Astrocyte of the cerebellum (primary cell): ENCODE measurements at regions not wholly inside any gene's neighbourhood (a gene's known extent, or its start where the extent isn't known, plus 50 kb on each side); places are given as distances from the start of the nearest gene placed in this dataset.

Experiments used
- DNase-seq: peaks from one replicate; pipeline ENCODE4 v3.0.0-alpha.2; 2011; ENCODE audit warnings: low read depth
- H3K4me3 ChIP-seq: 2 replicates; pipeline ENCODE4 v1.5.1; 2011; ENCODE audit warnings: mild to moderate bottlenecking, low read depth, low read length, moderate library complexity
- CTCF ChIP-seq: IDR thresholded peaks from 2 replicates; pipeline ENCODE4 v1.5.1; 2012; ENCODE audit warnings: low read length, low read depth, moderate library complexity, mild to moderate bottlenecking; ENCODE audit errors: missing control alignments
- in situ Hi-C: cut with HindIII; loops from 2 replicates; pipeline ENCODE4 v1.10.0; 2017; ENCODE audit warnings: low sequenced_read_pairs

GRCh38 chr6:48983377-48983776 is 479.7 kb downstream of the MMUT start:
- in situ Hi-C loops, result no loop called here
- no peak for TF ChIP-seq CTCF
- no peak overlapping the region for H3K4me3 ChIP-seq
- DNase-seq, result no peak

DNA sequence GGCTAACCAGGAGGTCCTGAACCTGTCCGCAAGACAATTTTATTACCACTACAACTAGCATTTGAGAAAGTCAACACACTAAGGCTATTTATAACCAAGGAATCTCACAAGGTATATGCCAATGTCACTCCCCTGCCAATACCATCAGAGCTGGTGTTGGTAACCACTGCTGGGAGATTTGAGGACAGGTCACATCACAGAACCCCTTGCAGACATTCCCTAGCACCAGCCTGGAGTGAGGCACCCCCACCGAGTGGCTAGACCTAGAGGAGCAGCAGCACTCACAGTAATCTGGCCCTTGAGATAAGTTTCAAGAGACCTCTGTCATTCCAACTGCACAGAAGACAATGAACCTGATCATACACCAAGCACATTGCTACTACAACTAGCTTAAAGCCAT is 483.2 kb downstream of the MMUT start:
- DNase-seq, result no peak
- in situ Hi-C loops, result no loop called here
- H3K4me3 ChIP-seq, result no peak overlapping the region
- TF ChIP-seq CTCF, result no peak

DNA sequence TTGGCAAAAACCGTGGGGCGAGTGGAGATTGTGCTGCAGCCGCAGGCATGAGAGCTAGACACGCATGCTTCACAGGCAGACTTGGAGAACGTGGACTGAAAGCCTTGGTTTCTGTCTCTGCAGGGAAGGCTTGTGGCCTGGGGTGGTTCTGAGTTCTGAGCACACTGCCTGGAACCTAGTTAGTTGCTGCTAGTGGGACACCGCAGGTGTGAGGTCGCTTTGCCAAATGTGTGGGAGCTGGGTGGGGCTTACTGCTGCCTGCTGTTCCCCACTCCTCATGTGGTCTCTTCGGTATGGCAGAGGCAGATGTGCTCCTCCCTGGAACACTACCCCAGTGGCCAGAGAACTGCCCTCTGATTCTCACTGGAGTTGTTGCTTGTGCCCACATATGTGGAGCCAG is 484.0 kb downstream of the MMUT start:
- in situ Hi-C loops, result no loop called here
- H3K4me3 ChIP-seq, result no peak overlapping the region
- TF ChIP-seq CTCF, result no peak
- DNase-seq, result no peak

DNA sequence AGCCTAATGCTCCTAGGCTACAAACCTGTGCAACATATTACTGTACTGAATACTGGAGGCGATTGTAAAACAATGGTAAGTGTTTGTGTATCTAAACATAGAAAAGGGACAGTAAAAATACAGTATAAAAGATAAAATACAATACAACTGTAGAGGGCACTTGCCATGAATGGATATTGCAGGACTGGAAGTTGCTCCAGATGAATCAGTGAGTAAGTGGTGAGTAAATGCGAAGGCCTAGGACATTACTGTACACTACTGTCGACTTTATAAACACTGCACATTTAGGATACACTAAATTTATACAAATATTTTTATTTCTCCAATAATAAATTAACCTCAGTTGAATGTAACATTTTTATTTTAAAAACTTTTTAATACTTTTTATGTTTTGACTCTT is 485.0 kb downstream of the MMUT start:
- TF ChIP-seq CTCF, result no peak
- in situ Hi-C loops, result no loop called here
- H3K4me3 ChIP-seq, result no peak overlapping the region
- DNase-seq, result no peak

GRCh38 chr6:48977573-48977972 is 485.5 kb downstream of the MMUT start:
- no peak for DNase-seq
- in situ Hi-C loops, result no loop called here
- no peak overlapping the region for H3K4me3 ChIP-seq
- TF ChIP-seq CTCF, result no peak

- H3K4me3 ChIP-seq, result no peak overlapping the region
- in situ Hi-C loops, result no loop called here
- no peak for TF ChIP-seq CTCF
- no peak for DNase-seq
Measured at GRCh38 chr6:48973491-48973890, 489.6 kb downstream of the MMUT start.

DNA sequence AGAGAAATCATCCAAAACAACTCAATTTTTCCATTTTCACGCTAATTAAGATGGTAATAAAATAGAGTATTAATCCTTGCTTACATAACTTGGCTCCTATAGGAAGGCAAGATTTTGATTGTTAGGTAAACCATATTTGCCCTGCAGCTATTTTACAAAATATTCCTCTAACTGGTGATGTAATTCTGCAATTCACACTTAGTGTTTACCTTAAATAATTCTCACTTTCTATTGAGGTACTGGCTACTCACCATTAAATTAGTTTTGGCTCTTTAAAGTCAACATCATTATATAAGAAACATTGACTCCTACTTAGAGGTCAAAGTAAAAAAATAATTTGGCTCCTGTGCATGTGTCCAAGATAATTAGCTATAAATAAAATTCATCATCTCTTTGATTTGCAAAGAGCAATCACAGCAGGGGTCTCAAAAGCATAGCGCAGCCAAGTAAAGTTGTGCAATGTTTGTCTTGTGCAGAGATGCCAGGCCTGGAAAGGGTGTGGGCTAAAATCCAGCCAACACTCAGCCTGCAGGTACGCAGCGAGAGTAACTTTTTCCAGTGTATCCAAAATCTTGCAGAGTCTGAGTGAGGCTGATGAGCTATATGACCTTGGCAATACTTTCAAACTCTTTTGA is 501.2 kb downstream of the MMUT start:
- DNase-seq, result peak; percentile 1
- no peak overlapping the region for H3K4me3 ChIP-seq
- TF ChIP-seq CTCF, result no peak
- in situ Hi-C loops, result no loop called here
